SK-N-MC (cell line): ENCODE measurements at regions not wholly inside any gene's neighbourhood (a gene's known extent, or its start where the extent isn't known, plus 50 kb on each side); places are given as distances from the start of the nearest gene placed in this dataset.

ENCODE experiments used
- EZH2 ChIP-seq: fragments of 200-600 bp; sonication (generic); IDR thresholded peaks from one replicate; pipeline ENCODE4 v1.6.1; 2017; ENCODE audit warnings: antibody characterized with exemption
- FOXP2 ChIP-seq: optimal IDR thresholded peaks from 2 replicates; pipeline ENCODE3; 2011; ENCODE audit warnings: mild to moderate bottlenecking, moderate library complexity; ENCODE audit not compliant: insufficient read depth; ENCODE audit errors: extremely low read length, control extremely low read depth
- POLR2AphosphoS5 ChIP-seq: IDR thresholded peaks from 2 replicates; pipeline ENCODE4 v1.6.1; 2012; ENCODE audit warnings: mild to moderate bottlenecking, low read depth, low read length, borderline replicate concordance

DNA sequence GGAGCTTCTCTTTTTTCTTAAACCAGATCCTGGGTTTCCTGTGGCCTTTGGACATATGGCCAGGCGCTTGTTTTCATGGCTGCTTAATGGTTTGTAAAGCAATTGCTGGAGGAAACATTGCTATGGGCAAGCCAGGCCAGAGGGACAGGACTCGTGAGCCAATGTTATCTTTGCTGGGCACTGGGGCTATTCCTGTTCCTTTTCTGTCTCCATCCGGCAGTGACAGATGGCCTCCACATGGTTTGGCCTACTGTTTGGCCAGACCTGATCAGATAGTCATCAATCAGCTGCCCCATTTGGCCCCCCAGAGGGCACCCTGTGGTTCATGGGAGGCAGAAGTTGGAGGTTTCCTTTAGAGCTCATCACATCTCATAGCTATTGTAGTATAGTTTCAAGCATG, 326.1 kb upstream of the ROPN1 start:
- TF ChIP-seq POLR2AphosphoS5 (no peak), EZH2 (no peak), FOXP2 (no peak)
